ENCODE measurements at regions not wholly inside any gene's neighbourhood (a gene's known extent, or its start where the extent isn't known, plus 50 kb on each side); places are given as distances from the start of the nearest gene placed in this dataset.

GRCh38 chr15:45941367-45941766 is 306.5 kb downstream of the SQOR start:
- no peak for DNase-seq (ENCODE audit: low read depth in 2 of 3, low spot score in 2 of 3)

DNA sequence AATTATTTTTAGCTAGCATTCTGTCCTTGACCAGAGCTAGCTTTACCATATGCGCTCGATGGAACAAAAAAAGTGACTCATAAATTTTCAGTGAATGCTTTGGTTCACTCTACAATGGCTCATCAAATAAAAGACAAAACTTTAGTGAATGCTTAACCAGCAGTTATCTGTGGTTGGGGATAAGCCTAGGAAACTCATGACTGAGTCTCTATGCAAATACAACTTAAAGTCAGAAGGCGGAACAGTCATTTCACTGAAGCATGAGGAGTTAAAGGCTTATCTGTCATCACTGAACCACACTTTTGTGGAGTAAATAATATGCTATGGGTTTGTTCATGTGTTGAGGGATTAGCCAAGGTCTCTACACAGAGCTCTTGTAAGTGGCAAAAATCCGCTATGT is 308.4 kb downstream of the SQOR start:
- DNase-seq (ENCODE audit: low read depth in 2 of 3, low spot score in 2 of 3): no peak

DNA sequence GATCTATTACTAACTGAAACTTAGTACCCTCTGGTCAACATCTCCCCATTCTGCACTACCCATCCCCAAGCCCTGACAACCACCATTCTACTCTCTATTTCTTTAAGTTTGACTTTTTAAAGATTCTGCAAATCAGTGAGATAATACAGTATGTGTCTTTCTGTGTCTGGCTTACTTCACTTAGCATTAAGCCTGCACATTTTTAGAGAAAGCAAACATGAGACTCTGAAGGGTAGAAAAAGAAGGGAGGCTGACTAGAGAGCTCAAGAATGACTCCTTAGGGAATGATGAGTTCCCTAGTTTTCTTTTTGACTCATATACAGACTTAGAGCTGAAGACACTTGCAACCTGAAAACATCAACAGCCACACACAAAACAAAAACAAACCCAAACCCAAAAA is 311.3 kb downstream of the SQOR start:
- DNase-seq (ENCODE audit: low read depth in 2 of 3, low spot score in 2 of 3): no peak

DNA sequence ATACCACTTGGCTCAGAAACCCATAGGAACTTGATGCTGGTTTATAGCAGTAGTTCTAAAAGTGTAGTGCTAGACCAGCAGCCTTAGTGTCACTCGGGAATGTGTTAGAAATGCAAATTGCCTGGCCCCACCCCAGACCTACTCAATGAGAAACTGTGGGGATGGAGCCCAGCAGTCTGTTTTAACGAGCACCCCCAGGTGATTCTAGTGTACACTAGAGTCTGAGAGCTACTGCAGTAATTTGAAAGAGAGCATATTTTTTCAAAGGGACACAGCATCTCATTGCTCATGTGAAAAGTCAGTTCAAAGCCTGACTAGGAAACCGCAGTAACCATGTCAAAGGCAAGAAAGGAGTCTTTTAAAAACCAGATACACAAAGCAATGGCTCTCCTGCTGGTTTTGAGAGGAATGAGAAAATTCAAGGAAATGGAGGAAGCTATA is 313.4 kb downstream of the SQOR start:
- no peak for DNase-seq (ENCODE audit: low read depth in 2 of 3, low spot score in 2 of 3)

GRCh38 chr15:45958924-45959323 is 324.1 kb downstream of the SQOR start:
- DNase-seq (ENCODE audit: low read depth in 2 of 3, low spot score in 2 of 3): no peak

DNA sequence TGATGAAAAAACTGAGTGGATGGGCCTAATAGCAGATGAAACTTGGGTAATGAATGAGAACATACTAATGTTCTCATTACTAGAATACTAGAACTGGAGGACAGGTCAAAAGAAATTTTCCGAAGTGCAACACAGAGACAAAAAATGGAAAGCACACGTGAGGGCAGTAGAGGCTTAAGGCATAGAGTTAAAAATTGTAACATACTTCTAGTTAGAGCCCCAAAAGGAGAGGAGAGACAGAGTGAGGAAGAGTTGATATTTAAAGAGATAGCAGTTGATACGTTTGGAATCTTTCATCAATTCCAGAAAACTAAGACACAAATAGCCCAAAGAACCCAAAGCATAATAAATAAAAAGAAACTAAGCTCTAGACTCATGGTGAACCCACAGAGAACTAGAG is 327.9 kb downstream of the SQOR start:
- DNase-seq (ENCODE audit: low read depth in 2 of 3, low spot score in 2 of 3): no peak

- no peak for DNase-seq (ENCODE audit: low read depth in 2 of 3, low spot score in 2 of 3)
Measured at GRCh38 chr15:45970542-45970941, 335.7 kb downstream of the SQOR start.

DNA sequence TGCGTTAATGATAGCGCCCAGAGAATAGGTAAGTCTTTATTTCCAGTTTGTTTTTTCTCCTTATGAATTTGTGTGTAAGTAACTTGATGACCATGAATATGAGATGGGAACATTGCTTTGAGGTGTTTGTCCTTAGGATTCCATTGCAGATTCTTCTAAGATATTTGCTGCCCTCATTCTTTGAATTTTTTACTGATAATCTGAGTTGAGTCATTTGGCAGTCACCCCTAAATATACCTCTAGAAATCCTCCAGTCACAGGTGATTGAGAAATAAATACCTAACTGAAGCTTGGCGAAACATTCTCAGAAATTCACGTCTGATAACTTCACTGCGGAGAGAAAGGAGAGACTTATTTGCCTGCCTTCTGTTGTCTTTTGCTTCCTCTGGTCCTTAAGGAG is 345.5 kb downstream of the SQOR start:
- DNase-seq (ENCODE audit: low read depth in 2 of 3, low spot score in 2 of 3): no peak

DNA sequence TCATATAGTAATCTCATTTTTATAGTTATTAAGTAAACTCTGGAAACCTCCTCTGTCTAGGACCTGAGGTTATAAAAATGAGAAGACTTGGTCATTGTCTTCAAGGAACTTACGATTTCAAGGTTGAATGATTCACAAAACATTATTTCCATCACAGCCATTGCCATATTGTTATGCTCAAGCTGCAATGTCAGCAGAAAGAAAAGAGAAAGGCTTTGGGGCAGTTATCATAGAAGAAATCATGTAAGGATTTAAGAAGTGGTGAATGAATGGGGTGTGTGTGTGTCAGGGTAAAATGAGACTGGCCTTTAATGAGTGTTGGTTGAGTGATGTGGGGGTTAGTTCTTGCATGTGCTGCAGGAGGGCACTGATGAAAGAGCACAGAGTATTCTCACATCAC is 346.8 kb downstream of the SQOR start:
- no peak for DNase-seq (ENCODE audit: low read depth in 2 of 3, low spot score in 2 of 3)

GRCh38 chr15:45991863-45992262 is 357.0 kb downstream of the SQOR start:
- DNase-seq (ENCODE audit: low read depth in 2 of 3, low spot score in 2 of 3): no peak

- no peak for DNase-seq (ENCODE audit: low read depth in 2 of 3, low spot score in 2 of 3)
Measured at GRCh38 chr15:45993072-45993471, 358.2 kb downstream of the SQOR start.

- DNase-seq (ENCODE audit: low read depth in 2 of 3, low spot score in 2 of 3): no peak
Measured at GRCh38 chr15:45993508-45993907, 358.7 kb downstream of the SQOR start.

GRCh38 chr15:45995800-45996199 is 361.0 kb downstream of the SQOR start:
- no peak for DNase-seq (ENCODE audit: low read depth in 2 of 3, low spot score in 2 of 3)

GRCh38 chr15:46014532-46014931 is 379.7 kb downstream of the SQOR start:
- no peak for DNase-seq (ENCODE audit: low read depth in 2 of 3, low spot score in 2 of 3)

DNA sequence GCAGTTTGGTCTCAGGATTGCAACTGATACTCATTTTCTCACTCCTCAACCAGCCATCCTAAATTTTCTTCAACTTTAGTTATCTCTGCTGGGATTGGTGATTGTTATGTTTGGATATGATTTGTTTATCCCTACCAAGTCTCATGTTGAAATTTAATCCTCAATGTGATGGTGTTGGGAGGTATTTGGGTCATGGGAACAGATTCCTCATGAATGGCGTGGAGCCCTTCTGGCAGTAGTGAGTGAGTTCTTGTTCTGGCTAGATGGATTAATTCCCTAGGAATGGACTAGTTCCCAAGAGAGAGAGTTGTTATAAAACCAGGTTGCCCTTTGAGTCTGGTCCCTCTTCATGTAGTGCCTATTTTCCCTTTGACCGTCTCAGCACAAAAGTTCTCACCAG is 399.9 kb downstream of the SQOR start:
- DNase-seq (ENCODE audit: low read depth in 2 of 3, low spot score in 2 of 3): no peak

GRCh38 chr15:46039703-46040102 is 404.9 kb downstream of the SQOR start:
- no peak for DNase-seq (ENCODE audit: low read depth in 2 of 3, low spot score in 2 of 3)

GRCh38 chr15:46041905-46042304 is 407.1 kb downstream of the SQOR start:
- DNase-seq (ENCODE audit: low read depth in 2 of 3, low spot score in 2 of 3): no peak

DNA sequence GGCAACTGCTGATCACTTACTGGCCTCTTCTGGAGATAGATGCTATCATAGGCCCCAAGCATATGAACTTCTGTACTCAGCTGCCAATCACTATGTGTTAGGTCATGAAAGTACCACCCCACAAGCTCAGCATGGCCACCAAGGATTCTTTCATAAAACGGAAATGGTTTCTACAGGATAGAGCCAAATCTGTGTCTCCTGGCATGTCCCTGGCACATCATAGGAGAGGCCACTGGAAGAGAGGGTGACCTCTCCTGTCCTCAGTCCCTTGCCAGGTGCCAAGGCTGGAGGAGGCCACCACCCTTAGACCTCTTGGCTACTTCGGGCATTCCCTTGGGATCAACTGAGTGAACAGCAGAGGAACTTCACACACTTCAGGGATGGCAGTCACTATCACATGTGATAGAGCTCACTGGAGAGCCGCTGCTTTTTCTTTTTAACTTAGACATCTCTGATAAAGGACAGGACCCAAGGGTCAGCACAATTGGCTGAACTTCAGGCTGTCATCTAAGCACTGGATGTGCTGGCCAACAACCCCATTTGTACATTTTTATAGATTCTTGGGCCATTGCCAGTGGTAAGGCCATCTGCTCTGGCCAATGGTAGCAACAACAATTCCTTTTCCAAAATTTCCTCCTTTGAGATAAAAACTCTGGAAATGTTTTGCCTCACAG is 425.2 kb downstream of the SQOR start:
- DNase-seq (ENCODE audit: low read depth in 2 of 3, low spot score in 2 of 3): no peak

- DNase-seq (ENCODE audit: low read depth in 2 of 3, low spot score in 2 of 3): no peak
Measured at GRCh38 chr15:46061002-46061401, 426.2 kb downstream of the SQOR start.

DNA sequence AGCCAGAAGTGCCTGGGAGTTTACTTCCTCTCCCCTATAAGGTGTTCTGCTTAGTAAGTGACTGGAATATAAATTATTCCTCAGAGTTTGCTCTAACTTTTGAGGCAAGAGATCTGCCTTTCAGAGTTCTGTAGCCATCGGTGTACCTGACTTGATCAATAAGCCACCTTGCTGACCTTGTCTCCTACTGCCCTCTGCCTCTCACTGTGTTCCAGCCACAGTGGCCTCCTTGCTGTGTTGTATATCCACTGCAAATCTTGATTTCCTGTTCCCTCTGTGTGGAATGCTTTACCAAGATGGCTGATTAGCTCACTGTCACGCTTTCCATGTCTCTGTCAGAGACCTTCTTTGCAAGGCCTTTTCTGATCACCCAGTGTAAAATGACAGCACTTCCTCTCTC is 442.4 kb downstream of the SQOR start:
- no peak for DNase-seq (ENCODE audit: low read depth in 2 of 3, low spot score in 2 of 3)

- DNase-seq (ENCODE audit: low read depth in 2 of 3, low spot score in 2 of 3): no peak
Measured at GRCh38 chr15:46079046-46079445, 444.2 kb downstream of the SQOR start.

DNA sequence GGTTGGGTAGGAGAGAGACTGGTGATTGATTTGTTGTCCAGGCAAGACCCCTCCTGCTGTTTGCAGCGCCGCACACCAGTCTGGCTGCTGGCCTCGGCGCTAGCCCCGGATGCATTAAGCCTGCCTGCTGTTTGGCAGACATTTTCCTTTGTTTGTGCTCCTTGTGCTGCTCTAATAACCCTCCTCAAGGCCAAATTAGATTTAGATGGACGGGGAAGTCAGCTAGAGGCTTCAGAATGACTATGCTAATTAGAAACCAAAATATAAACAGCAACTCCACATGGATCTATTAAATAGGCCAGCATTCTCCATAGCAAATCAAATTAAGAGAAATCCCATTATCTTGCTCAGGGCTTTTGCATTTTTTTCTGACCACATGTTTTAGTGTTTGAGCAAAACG is 445.2 kb downstream of the SQOR start:
- no peak for DNase-seq (ENCODE audit: low read depth in 2 of 3, low spot score in 2 of 3)
